ENCODE measurements at regions not wholly inside any gene's neighbourhood (a gene's known extent, or its start where the extent isn't known, plus 50 kb on each side); places are given as distances from the start of the nearest gene placed in this dataset.

DNA sequence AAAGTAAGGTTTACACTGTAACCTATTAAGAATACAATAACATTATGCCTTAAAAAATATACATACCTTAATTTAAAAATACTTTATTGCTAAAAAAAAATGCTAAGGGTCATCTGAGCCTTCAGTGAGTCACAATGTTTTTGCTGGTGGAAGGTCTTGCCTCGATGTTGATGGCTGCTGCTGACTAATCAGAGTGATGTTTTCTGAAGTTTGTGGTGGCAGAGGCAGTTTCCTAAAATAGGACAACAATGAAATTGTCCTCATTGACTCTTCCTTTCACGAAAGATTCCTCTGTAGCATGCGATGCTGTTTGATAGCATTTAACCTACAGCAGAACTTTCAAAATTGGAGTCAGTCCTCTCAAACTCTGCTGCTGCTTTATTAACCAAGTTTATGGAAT, 97.6 kb downstream of the FAT3 start:
- no peak for DNase-seq

DNA sequence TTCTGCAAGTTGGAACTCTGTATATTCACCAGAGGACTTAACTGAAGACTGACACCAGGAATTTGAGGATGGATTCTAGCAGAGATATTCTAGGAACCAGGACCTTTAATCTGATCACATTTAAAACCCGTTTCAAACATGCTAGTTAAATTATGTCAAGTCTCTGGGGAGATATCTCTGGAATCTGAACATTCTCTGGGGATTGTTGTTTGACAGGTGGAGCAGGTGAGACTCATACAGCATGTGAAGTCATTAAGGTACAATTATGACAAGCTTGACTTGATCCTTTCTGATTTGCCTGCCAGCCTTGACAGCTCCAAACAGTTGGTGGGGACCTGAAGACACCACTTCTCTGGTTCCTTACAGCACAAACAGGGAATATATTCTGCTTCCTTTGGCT, 100.3 kb downstream of the FAT3 start:
- DNase-seq, result peak; percentile 76

DNA sequence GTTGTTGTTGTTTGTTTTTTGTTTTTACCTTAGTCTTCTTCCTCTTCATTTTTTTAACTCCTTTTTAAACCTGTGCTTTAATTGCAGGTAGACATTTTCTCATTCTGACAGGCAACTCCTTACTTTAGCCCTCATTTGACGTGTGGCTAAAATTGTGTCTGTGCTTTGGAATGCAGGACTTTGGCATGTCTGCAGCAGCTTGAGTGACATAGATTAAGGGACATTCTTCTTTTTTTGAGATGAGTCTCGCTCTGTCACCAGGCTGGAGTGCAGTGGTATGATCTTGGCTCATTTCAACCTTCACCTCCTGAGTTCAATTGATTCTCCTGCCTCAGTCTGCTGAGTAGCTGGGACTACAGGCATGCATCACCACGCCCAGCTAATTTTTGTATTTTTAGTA, 100.8 kb downstream of the FAT3 start:
- DNase-seq, result no peak

DNA sequence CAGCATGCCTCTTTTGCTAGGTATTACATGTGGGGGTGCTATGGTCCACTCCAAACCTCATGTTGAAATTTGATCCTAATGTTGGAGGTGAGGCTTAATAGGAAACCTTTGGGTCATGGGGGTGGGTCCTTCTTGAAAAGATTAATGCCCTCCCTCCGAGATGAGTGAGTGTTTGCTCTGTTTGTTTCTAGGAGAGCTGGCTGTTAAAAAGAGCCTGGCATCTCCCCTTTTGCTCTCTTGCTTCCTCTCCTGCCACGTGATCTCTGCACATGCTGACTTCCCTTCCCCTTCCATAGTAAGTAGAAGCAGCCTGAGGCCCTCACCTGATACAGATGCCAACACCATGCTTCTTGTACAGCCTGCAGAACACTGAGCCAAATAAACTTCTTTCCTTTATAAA, 104.5 kb downstream of the FAT3 start:
- DNase-seq, result peak; percentile 92

DNA sequence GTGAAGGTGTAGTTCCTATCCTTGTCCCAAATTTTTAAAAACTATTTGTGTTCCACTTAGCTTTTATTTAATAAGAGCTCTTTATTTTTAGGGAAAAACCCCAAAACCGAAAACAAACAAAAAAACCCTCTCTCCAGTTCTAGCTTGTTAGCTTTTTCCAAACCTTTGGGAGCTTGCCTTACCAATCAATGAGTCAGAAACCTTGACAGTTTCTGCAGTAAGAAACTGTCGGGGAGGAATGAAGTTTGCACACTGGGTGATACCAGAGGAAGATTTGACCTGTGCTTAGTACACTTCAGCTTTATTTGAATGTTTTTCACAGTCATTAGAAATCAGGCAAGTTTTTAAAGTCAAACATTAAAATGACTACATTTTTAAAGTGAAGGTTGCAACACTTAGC, 105.0 kb downstream of the FAT3 start:
- peak; percentile 53 for DNase-seq

DNA sequence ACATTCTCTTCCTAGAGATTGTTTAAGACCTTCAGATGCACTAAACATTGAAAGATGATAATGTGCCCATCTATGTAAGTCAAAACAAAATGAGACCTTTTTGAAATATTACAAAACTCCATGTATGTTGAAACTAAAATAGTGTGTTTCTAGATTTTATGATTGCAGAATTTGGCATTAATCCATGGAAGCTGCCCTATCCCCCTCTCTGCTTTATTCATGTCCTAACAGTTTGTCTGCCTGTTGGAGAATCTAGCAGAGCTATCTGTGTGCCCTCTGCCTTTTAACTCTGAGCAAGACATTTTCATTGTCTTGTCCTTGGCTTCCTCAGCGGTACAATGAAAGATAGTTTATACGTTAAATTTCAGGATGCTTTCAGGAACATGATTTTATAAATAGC, 105.5 kb downstream of the FAT3 start:
- peak; percentile 63 for DNase-seq

DNA sequence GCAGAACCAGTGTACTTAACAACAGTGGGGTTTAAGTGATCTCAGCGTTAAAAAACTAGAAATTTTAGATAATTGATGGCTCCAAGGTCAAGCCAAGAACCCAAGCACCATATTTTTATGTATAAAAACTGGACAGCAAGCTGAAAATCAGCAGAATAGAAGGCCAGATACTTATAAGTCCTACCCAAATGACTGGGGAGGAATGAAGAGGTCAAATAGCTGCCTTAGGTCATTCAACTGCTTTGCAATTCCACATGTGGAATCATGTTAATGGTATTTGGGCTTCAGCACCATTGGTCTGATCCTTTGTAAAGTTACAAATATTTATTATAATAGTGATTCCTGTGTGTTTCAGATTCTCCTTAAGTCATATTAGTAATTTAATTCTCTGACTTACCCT, 108.4 kb downstream of the FAT3 start:
- no peak for DNase-seq

DNA sequence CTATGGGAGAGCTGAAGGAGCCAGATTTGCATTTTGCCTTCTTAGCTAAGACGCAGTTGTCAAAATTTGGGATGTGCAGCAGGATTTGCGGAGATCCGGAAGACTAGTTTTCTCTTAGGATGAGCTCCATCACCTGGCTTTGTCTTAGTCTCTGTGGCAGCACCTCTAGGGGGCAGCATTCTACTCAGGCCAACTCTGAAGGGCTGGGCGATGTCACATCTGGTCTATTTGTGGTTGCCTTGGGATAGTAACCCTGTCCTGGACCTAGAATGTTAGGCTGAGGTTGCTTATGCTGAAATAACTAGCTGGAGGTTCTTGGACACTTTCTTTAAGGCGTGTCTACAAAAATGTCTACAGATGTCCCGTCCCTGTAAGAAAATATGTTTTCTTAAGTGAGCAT, 116.2 kb downstream of the FAT3 start:
- peak; percentile 69 for DNase-seq

DNA sequence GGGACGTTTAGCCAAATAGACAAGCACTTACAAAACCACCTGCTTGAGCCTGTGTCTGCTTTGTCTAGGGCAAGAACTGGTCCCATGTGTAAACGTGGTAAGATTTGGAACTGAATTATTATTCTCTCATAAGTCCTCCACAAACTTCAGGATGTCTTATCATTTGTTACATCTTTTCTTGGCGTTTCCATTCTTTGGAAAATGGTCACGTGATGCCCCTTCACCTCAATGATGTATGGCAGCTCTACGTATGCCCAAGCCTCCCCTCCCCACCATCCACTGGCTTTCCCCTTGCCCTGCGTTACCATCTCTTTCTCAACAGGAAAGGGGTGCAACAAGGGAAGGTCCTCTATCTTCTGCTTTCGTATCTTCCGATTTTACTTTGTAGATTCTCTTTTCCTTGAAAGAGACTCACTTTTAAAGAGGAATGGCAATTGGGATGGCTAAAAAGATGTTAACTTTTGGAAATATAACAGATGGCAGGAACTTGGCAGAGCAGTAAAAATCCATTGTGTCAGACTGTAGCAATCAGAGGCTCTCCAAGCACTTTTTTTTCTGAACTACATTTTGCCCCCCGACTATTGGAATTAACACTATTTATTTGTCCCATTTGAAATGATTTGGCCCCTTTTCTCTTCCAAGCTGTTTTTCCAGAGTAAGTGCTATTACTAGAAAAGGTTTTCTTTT, 117.6 kb downstream of the FAT3 start:
- no peak for DNase-seq

DNA sequence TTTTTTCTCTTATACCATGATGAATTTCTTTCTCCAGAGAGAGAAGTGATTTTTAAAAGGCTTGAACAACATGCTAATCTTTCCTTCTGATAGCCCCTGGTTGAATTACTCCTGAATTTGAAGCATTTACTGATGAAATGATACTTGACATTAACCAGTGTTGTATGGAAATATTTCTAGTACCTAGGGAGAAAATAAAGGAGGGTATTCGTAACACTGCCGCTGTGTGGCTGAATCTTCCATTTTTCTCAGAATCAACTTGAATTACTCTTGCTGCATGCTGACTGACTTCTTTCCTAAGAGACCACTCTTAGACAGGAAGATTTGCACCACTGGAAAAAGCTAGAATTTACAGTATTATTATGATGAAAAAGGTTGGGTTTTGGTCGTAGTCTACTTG, 118.3 kb downstream of the FAT3 start:
- no peak for DNase-seq

DNA sequence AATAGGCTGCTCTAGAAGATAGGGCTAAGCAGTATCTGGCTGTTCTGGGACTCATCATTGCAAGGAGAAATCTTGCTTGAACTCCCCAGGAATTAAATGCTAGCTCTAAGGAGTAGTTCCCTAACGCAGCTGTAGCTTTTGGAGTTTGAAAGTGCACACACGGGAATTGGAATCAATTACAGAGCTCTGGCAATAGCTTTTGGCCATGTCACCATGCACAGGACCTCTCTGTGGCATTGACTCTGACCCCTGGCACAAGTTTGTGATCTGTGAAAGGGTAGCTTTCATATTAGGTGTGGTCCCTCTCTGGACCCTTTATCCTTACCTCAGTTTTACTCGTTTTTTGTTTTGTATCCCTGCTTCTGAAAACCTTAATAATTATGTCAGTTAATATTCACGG, 121.6 kb downstream of the FAT3 start:
- no peak for DNase-seq

DNA sequence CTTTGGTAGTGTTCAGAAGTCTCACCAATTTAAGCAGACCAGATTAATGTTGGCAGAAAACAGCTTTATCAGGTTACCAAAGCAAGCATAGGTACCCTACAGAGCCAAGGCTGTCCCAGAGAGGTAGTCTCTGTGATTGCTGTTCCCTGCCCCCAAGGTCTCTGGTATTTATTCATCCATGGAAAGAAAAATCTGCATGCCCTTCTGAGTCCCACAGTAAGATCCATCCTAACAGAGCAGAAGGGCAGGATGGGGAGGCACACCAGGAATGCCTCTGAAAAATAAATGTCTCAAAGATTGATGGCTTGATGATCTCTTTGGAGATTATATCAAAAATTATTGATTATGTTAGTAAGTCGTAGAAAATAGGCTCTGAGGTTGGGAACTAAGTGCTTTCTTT, 122.8 kb downstream of the FAT3 start:
- DNase-seq, result no peak

DNA sequence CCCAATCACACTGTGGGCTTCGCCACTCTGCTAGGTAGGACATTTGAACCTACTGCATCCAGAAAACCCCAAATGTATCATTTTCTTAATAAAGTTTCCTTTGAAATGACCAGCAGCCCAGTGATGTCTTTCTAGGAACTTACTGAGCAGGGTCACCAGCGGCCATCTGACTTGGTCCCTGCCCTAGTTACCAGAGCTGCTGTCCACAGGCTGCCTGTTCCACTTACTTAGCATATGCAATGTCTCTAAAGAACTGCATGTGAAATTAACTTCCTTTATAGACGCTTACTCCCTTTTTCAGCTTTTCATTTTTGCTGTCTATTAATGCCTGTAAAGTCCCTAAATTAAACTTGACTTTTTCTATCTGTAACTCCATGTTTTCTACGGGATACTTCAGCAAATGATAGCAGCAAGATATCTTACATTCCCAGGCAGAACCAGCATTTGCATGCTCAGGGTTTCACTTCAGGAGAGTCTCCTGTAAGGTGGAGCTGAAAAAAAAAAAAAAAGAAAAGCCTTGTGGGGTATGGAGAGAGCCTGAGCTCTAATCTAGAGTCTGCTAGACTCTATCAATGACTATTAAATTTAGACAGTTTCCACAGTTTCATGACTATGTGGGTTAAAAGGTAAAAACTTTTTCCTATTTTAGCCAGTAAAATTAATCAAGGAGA, 125.0 kb downstream of the FAT3 start:
- DNase-seq, result no peak

DNA sequence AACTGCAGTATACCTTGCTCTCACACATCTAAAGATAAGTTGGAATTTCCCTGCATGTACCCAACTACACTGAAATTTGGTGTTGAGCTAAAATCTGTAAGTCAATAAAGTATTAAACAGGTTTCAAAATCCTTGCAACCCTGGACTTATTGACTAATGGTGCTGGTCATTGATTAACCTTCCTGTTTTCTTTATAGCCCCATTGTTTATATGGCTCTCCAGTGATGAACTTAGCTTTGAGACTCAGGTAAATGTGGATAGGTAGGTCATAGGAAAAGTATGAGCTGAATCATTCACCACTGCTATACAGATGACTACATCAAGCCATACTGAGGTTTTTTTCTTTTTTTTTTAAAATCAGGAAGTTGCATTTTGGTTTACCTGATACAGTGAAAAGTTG, 132.7 kb downstream of the FAT3 start:
- no peak for DNase-seq

DNA sequence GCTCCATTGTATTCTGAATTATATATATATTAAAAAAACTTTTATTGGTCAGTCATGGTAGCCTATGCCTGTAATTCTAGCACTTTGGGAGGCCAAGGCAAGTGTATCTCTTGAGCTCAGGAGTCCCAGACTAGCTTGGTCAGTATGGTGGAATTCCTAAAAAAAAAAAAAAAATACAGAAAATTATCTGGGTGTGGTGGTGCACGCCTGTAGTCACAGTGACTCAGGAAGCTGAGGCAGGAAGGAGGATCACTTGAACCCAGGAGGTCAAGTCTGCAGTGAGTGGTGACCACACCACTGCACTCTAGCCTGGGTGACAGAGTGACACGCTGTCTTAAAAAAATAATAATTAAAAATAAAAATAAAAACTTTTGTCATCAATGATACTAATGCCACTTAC, 133.2 kb downstream of the FAT3 start:
- no peak for DNase-seq

DNA sequence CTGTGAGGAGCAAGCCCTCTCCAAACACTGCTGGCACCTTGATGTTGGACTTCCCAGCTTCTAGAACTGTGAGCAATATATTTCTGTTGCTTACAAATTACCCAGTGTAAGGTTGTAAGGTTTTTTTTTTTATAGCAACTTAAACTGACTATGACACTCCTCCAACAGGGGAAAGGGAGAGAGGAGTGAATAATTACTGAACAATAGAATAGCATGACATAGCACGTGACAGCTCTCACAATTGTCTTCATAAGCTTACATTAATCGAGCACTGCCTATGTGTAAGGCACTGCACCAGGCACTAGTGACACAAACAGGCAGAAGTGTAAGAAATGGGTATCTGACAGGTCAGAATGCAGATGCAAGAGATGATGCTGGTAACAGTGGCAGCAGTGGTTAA, 136.9 kb downstream of the FAT3 start:
- no peak for DNase-seq

DNA sequence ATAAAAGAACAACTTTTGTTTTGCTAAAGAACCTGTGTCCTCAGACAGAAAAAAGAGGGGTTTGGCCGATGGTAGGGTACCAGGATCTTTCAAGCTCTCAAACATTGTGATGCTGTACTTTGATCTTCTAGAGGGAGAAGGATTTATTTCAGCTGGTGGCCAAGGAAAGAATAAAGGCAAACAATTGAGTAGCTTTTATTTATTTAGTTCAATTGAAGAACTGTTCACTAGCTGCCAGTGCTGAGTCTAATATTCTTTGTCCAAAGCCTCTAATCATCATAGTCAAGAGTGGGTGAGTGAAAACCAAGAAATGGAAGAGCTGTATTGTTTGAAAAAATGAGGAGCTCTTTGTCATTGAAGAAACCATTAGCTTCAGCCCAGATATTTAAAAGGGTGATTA, 138.4 kb downstream of the FAT3 start:
- DNase-seq, result peak; percentile 48

DNA sequence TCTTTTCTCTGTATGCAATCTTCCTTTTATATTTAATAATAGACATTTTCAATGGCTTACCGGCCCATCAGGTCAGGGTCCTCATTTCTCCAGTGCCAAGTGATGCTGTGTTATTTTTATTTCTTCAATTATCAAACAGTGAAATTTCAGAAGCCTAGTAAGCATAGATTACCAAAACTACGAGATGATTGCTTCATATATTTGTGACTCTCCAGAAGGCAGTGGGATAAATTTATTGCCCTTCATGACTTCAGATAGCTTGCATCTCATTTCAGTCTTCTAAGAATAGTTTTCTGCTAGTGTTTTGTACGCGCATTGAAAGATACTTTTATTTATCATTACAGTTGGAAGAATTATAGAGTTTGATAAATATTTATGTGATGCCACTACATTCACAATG, 139.6 kb downstream of the FAT3 start:
- no peak for DNase-seq

DNA sequence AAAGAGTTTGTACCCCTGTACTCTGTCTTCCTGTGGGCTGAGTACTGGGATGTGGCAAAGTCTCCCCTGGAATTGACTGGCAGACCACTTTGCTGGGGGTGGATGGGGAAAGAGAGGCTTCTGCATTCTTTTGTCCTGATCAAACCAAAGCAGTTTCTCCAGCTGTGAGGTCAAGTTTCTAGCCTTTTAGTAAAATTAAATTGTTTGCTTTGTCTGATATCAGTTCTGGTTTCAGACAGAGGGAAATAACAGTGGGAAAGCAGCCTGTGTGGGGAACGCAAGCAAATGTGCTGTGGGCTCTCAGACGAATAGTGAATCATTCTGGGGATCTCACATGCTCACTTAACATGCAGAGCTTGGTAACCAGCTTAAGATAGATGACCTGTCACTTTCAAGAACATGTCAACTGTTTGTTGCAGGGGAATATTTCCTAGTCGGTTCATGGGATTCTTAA, 151.6 kb downstream of the FAT3 start:
- peak; percentile 95 for DNase-seq

DNA sequence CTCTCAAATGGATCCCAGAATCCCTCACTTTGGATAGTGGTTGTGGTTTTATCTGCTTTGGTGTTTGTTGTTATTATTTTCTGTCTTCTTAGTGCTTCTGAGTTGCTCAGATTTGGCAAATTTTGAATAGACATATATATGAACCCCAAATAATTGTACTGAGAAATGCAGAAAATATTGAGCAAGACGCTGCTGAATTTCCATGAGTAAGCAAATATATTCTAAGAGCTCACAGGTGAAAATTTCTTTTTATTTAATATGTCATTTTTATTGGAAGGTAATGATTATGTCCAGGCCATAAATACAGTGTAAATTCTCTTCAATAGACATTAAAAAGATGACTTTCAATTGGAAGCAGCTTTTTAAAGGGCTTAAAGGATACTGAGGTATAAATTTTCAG, 152.1 kb downstream of the FAT3 start:
- no peak for DNase-seq

DNA sequence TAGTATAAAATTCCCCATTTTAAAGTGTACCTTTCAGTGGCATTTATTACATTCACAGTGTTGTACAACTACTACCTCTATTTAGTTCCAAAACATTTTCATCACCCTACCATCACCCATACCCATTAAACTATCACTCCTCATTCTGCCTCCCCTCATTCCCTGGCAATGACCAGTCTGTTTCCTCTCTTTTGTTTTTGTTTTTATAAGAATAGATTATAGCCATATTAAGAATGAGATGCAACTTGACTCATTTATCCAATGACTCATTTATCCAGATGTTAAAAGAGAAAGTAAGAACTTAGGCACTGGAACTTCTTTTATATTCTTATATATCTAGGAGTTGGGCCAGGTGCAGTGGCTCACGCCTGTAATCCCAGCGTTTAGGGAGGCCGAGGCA, 156.3 kb downstream of the FAT3 start:
- DNase-seq, result no peak

DNA sequence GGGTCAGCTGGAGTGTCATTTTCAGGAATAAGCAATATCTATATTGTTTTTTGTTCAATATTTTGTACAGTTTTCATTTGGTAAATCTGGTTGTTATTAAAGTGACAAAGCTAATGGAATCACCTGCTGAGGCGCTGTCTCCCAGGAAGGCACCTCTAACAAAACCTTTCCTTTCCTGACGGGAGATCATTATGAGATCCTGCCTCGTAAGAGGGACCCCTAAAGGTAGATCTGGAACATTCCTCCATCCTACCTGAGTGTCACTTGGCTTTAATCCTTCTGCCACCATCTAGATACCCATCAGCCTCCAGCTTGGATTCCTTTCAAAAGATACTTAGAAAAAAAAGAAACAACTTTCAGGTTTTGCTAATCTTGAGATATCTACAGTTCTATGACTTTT, 157.7 kb downstream of the FAT3 start:
- DNase-seq, result peak; percentile 33

DNA sequence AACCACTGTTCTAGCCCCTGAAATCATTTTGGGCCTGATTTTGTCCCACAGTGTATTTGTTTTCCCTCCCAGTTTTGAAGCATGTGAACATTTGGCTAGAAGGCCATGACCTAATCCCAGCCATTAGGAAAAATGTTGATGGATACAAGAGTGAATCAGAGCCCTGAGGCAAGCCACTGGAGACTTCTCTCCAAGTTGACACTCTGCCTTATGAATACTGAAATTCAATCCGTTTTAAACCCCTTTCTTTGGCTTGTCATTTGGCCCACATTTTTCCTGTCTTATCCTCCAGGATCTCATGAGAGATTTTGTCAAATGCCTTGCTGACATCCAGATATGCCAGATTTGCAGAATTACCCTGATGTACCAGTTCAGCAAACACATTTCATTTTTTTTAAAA, 158.8 kb downstream of the FAT3 start:
- peak; percentile 86 for DNase-seq

DNA sequence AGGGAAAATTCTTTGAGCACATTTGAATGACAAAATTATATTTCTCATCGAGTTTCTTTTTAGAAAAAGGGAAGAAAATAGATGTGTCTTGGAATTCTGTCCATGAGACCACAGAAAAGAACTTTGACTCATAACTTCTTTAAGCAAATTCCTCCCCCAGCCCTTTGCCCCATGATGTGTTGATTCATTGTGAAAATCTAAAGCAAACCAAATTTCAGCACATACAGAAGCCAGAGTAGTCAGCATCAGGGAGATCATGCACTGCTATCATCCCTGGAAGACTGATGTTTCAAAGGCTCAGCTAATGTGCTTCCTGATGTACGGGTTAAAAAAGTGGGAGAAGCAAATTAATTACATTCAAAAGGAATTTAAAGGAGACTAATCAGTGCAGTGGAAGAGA, 159.7 kb downstream of the FAT3 start:
- no peak for DNase-seq

DNA sequence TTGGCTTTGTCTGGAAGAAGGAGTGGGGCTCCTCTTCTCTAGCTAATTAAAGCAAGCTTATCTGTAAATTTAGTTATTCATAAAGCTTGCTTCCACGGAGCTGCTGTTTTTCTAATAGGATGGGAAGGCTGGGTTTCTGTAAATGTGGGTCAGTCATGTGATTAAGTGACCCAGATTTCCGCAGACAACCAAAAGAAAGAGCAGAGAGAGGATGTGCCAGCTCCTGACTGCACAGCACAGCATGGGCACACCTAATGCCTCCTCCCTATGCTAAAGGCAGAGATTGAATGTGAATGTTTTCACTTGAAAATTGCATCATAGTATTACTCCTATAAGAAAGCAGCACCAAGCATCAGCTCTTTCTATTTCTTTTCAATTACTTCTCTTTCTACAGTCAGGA, 160.2 kb downstream of the FAT3 start:
- peak; percentile 63 for DNase-seq

Data from NCI-H69 (cell line).